Osteocyte (in vitro differentiated cells): ENCODE measurements at regions not wholly inside any gene's neighbourhood (a gene's known extent, or its start where the extent isn't known, plus 50 kb on each side); places are given as distances from the start of the nearest gene placed in this dataset.

Experiments used
- DNase-seq: peaks from one replicate; pipeline ENCODE4 v3.0.0; 2021; ENCODE audit warnings: mixed read lengths; ENCODE audit not compliant: unreplicated experiment; ENCODE audit errors: extremely low spot score
- H3K27ac Mint-ChIP-seq: one replicate; pipeline ENCODE4 v1.8.0; 2021; ENCODE audit warnings: mild to moderate bottlenecking, mixed read lengths; ENCODE audit not compliant: unreplicated experiment
- H3K27me3 Mint-ChIP-seq: one replicate; pipeline ENCODE4 v1.8.0; 2021; ENCODE audit warnings: mixed read lengths; ENCODE audit not compliant: unreplicated experiment
- H3K36me3 Mint-ChIP-seq: one replicate; pipeline ENCODE4 v1.8.0; 2021; ENCODE audit warnings: mixed read lengths; ENCODE audit not compliant: unreplicated experiment
- H3K4me1 Mint-ChIP-seq: one replicate; pipeline ENCODE4 v1.8.0; 2021; ENCODE audit warnings: mixed read lengths; ENCODE audit not compliant: unreplicated experiment
- H3K4me3 Mint-ChIP-seq: one replicate; pipeline ENCODE4 v1.8.0; 2021; ENCODE audit warnings: mild to moderate bottlenecking, moderate library complexity, mixed read lengths; ENCODE audit not compliant: unreplicated experiment
- H3K9me3 Mint-ChIP-seq: one replicate; pipeline ENCODE4 v1.8.0; 2021; ENCODE audit warnings: mixed read lengths; ENCODE audit not compliant: unreplicated experiment
- CTCF ChIP-seq: fragments of 200-600 bp; sonication (generic); IDR thresholded peaks from 2 replicates; pipeline ENCODE4 v1.5.0; 2021; ENCODE audit warnings: antibody characterized with exemption, mild to moderate bottlenecking, moderate library complexity

DNA sequence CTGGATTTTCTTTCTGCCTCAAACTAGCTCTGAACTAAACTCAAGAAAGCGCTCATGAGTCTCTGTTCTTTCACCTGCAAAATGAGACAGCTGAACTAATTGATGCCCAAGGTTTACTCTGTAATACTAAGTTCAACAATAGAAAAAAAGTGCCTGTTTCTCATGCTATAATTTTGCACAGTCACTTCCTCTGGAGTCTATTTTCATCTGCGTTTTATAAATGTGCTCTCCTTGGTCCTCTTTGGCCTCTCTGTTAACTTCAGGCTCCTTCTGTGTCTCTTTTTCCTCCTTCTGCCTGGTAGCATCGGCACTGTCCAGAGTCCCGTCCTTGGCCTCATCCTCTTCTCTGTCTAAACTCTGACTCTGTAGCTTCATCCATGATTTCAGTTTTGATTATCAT, 311.9 kb upstream of the TLE4 start:
- Mint-ChIP-seq H3K4me1 (peaks cover 4% of the 10 kb centered on the region), H3K9me3 (peaks cover 5% of the 10 kb centered on the region), H3K27me3 (no peaks in the 10 kb centered on the region), H3K27ac (no peak overlapping the region), H3K4me3 (no peak overlapping the region), H3K36me3 (no peaks in the 10 kb centered on the region)
- TF ChIP-seq CTCF, result no peak
- DNase-seq, result no peak

DNA sequence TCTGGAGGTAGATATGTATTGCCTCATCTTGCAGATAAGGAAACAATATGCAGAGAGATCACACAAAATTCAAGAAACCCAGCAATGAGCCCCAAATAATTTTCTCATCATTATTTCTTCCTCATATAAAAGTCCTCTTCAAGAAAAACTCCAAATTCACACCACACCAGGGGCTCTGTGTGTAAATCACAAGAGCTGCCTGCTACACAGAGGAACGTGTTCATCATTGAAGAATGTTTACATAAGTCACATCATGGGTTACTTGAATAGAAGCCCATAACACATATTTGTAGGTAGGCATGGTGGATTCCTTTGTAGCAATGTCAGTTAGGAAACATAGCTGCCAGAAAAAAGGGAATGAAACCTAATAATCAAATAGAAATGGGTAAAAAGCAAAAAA, 308.1 kb upstream of the TLE4 start:
- Mint-ChIP-seq H3K9me3 (peaks cover 5% of the 10 kb centered on the region), H3K4me1 (peaks cover 4% of the 10 kb centered on the region), H3K27me3 (no peaks in the 10 kb centered on the region), H3K36me3 (no peaks in the 10 kb centered on the region), H3K27ac (no peak overlapping the region), H3K4me3 (no peak overlapping the region)
- no peak for DNase-seq
- TF ChIP-seq CTCF, result no peak

DNA sequence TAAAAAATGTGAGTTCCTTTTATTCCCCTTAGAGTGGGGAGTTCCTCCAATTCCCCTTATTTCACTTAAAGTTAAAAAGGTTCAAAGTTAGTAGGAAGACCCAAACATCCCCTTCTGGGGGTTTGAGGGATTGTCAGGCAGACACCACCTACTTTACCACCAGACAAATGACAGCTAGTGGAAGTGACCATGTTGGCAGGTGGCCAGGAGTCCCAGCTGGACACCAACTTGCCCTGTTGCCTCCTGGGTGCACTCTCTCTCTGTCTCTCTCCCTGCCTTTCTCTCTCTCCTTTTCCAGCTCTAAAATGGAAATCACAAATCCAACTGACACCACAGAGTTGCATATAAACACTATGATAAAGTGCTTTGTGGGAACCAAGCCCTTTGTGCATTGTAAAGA, 307.7 kb upstream of the TLE4 start:
- Mint-ChIP-seq H3K4me1 (peaks cover 4% of the 10 kb centered on the region), H3K27me3 (no peaks in the 10 kb centered on the region), H3K9me3 (peaks cover 5% of the 10 kb centered on the region), H3K36me3 (no peaks in the 10 kb centered on the region), H3K27ac (no peak overlapping the region), H3K4me3 (no peak overlapping the region)
- no peak for TF ChIP-seq CTCF
- DNase-seq, result no peak

DNA sequence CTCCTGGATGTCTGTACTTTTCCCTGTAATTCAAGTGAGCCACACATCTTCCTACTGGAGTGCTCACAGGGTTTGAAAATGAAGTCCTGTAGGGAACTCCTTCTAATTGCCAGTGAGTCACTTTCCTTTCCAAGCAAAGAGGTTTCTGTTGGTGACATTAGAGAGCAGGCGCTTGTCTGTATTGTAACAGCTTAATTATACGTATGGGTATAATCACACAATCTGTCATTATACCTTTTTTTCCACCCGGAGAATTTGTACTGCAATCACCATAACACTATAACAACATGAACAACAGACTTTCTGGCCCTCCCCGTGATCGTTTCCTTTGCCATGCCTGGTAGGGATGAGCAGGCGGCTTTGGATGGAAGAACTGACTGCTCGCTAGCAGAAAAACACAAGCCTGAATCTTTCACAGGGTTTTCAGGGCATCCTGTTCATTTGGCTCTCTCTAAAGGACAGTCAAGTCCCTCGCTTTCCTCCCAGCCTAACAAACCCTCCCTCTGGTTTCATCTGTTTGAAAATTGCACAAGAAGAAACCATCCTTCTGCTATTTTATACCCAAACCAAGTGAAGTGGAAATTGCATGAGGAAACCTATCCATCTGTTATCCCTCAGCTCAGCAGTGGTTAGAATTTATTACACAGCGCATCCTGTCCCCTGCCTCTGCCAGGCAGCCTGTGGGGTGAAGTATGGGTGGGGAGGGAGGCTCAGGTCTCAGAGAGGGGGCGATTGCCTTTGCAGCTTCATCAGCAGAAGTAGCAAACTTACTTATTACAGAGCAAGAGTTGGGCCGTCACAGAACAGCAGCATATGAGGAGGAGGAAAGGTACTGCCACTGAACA, 307.0 kb upstream of the TLE4 start:
- no peaks in the 10 kb centered on the region for H3K27me3 Mint-ChIP-seq
- H3K4me3 Mint-ChIP-seq, result no peak overlapping the region
- DNase-seq, result no peak
- peaks cover 5% of the 10 kb centered on the region for H3K9me3 Mint-ChIP-seq
- H3K4me1 Mint-ChIP-seq, result peaks cover 4% of the 10 kb centered on the region
- no peak overlapping the region for H3K27ac Mint-ChIP-seq
- TF ChIP-seq CTCF, result no peak
- no peaks in the 10 kb centered on the region for H3K36me3 Mint-ChIP-seq

GRCh38 chr9:79266986-79267385, 304.8 kb upstream of the TLE4 start:
- DNase-seq, result no peak
- H3K27ac Mint-ChIP-seq, result no peak overlapping the region

More at GRCh38 chr9:79266986-79267385, 304.8 kb upstream of the TLE4 start:
- no peak for TF ChIP-seq CTCF
- Mint-ChIP-seq H3K36me3 (no peaks in the 10 kb centered on the region), H3K27me3 (no peaks in the 10 kb centered on the region), H3K9me3 (peaks cover 5% of the 10 kb centered on the region), H3K4me1 (peaks cover 4% of the 10 kb centered on the region), H3K4me3 (no peak overlapping the region)
